ENCODE measurements at regions not wholly inside any gene's neighbourhood (a gene's known extent, or its start where the extent isn't known, plus 50 kb on each side); places are given as distances from the start of the nearest gene placed in this dataset.

DNA sequence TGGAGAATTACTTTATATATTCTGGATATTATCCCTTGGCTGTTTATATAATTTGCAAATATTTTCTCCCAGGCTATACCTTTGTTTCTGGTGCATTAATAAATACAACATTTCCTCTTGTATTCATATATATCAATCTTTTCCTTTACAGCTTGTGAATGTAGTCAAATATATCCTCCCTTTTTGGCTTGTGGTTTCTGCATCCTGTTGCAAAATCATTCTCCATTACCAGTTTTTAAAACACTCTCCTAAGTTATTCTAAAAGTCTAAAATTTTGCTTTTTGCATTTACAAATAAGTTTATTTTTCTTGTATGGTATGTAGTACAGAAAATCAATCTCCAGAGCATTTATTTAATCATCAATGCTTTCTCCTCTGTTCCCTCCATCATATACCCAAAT is 909.4 kb downstream of the ADGRL2 start:
- TF ChIP-seq, protein P1, sequence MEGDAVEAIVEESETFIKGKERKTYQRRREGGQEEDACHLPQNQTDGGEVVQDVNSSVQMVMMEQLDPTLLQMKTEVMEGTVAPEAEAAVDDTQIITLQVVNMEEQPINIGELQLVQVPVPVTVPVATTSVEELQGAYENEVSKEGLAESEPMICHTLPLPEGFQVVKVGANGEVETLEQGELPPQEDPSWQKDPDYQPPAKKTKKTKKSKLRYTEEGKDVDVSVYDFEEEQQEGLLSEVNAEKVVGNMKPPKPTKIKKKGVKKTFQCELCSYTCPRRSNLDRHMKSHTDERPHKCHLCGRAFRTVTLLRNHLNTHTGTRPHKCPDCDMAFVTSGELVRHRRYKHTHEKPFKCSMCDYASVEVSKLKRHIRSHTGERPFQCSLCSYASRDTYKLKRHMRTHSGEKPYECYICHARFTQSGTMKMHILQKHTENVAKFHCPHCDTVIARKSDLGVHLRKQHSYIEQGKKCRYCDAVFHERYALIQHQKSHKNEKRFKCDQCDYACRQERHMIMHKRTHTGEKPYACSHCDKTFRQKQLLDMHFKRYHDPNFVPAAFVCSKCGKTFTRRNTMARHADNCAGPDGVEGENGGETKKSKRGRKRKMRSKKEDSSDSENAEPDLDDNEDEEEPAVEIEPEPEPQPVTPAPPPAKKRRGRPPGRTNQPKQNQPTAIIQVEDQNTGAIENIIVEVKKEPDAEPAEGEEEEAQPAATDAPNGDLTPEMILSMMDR (IDR thresholded peaks at IDR 0.05; ENCODE audit: low read depth, low read length), result no peak
- TF ChIP-seq, protein P2, sequence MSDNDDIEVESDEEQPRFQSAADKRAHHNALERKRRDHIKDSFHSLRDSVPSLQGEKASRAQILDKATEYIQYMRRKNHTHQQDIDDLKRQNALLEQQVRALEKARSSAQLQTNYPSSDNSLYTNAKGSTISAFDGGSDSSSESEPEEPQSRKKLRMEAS (IDR thresholded peaks at IDR 0.05; ENCODE audit: low read depth, low read length), result no peak
- no peak for TF ChIP-seq MYC (IDR thresholded peaks at IDR 0.05; ENCODE audit: low read depth, low read length)
- no peak for TF ChIP-seq POLR2A (IDR thresholded peaks at IDR 0.05; ENCODE audit: extremely low read depth, insufficient read length)

Data from NB4 (cell line).